ENCODE measurements at regions not wholly inside any gene's neighbourhood (a gene's known extent, or its start where the extent isn't known, plus 50 kb on each side); places are given as distances from the start of the nearest gene placed in this dataset.

DNA sequence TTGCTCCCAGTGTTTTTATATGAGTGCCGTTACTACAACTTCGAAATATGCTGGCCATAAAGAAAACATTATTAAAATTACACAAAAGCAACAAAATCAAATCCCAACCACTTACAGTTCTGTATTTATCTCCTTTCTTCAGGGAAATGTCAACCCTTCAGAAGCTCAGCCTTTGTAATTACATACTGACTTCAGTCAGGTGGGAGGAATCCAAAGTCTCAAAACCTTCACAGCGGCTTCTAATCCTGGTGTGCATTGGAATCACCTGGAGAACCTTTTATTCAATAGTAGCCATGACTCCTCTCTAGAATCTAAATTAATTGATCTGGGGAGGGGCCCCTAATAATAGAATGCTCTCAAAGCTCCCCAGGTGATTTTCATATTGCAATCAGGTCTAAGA is 463.7 kb upstream of the ARHGEF26 start:
- TF ChIP-seq, protein P1, sequence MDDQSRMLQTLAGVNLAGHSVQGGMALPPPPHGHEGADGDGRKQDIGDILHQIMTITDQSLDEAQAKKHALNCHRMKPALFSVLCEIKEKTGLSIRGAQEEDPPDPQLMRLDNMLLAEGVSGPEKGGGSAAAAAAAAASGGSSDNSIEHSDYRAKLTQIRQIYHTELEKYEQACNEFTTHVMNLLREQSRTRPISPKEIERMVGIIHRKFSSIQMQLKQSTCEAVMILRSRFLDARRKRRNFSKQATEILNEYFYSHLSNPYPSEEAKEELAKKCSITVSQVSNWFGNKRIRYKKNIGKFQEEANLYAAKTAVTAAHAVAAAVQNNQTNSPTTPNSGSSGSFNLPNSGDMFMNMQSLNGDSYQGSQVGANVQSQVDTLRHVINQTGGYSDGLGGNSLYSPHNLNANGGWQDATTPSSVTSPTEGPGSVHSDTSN (CRISPR knock-in tag; IDR thresholded peaks at IDR 0.05), result no peak
- TF ChIP-seq ZNF16 (tag by site-specific recombination; IDR thresholded peaks at IDR 0.05; ENCODE audit: low read depth) (no peak), ZNF623 (tag by site-specific recombination; IDR thresholded peaks at IDR 0.05) (no peak), ZNF624 (tag by site-specific recombination; IDR thresholded peaks at IDR 0.05) (no peak), REPIN1 (tag by site-specific recombination; IDR thresholded peaks at IDR 0.05; ENCODE audit: low read depth) (no peak), ZNF266 (tag by site-specific recombination; IDR thresholded peaks at IDR 0.05; ENCODE audit: low read depth) (no peak), ZNF248 (tag by site-specific recombination; IDR thresholded peaks at IDR 0.05) (no peak), KLF10 (tag by site-specific recombination; IDR thresholded peaks at IDR 0.05) (no peak), ZNF707 (tag by site-specific recombination; IDR thresholded peaks at IDR 0.05) (no peak)
- TF ChIP-seq, protein P2, sequence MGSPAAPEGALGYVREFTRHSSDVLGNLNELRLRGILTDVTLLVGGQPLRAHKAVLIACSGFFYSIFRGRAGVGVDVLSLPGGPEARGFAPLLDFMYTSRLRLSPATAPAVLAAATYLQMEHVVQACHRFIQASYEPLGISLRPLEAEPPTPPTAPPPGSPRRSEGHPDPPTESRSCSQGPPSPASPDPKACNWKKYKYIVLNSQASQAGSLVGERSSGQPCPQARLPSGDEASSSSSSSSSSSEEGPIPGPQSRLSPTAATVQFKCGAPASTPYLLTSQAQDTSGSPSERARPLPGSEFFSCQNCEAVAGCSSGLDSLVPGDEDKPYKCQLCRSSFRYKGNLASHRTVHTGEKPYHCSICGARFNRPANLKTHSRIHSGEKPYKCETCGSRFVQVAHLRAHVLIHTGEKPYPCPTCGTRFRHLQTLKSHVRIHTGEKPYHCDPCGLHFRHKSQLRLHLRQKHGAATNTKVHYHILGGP (tag by site-specific recombination; IDR thresholded peaks at IDR 0.05), result no peak
- TF ChIP-seq, protein P3, sequence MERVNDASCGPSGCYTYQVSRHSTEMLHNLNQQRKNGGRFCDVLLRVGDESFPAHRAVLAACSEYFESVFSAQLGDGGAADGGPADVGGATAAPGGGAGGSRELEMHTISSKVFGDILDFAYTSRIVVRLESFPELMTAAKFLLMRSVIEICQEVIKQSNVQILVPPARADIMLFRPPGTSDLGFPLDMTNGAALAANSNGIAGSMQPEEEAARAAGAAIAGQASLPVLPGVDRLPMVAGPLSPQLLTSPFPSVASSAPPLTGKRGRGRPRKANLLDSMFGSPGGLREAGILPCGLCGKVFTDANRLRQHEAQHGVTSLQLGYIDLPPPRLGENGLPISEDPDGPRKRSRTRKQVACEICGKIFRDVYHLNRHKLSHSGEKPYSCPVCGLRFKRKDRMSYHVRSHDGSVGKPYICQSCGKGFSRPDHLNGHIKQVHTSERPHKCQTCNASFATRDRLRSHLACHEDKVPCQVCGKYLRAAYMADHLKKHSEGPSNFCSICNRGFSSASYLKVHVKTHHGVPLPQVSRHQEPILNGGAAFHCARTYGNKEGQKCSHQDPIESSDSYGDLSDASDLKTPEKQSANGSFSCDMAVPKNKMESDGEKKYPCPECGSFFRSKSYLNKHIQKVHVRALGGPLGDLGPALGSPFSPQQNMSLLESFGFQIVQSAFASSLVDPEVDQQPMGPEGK (tag by site-specific recombination; IDR thresholded peaks at IDR 0.05), result no peak
- TF ChIP-seq, protein P4, sequence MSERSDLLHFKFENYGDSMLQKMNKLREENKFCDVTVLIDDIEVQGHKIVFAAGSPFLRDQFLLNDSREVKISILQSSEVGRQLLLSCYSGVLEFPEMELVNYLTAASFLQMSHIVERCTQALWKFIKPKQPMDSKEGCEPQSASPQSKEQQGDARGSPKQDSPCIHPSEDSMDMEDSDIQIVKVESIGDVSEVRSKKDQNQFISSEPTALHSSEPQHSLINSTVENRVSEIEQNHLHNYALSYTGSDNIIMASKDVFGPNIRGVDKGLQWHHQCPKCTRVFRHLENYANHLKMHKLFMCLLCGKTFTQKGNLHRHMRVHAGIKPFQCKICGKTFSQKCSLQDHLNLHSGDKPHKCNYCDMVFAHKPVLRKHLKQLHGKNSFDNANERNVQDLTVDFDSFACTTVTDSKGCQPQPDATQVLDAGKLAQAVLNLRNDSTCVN (tag by site-specific recombination; optimal IDR thresholded peaks at IDR 0.05), result no peak
- TF ChIP-seq, protein P5, sequence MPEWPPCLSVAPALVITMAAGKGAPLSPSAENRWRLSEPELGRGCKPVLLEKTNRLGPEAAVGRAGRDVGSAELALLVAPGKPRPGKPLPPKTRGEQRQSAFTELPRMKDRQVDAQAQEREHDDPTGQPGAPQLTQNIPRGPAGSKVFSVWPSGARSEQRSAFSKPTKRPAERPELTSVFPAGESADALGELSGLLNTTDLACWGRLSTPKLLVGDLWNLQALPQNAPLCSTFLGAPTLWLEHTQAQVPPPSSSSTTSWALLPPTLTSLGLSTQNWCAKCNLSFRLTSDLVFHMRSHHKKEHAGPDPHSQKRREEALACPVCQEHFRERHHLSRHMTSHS (tag by site-specific recombination; IDR thresholded peaks at IDR 0.05), result no peak
- TF ChIP-seq, protein P6, sequence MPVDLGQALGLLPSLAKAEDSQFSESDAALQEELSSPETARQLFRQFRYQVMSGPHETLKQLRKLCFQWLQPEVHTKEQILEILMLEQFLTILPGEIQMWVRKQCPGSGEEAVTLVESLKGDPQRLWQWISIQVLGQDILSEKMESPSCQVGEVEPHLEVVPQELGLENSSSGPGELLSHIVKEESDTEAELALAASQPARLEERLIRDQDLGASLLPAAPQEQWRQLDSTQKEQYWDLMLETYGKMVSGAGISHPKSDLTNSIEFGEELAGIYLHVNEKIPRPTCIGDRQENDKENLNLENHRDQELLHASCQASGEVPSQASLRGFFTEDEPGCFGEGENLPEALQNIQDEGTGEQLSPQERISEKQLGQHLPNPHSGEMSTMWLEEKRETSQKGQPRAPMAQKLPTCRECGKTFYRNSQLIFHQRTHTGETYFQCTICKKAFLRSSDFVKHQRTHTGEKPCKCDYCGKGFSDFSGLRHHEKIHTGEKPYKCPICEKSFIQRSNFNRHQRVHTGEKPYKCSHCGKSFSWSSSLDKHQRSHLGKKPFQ (tag by site-specific recombination; IDR thresholded peaks at IDR 0.05), result no peak
- CTCF ChIA-PET, result no interaction called here
- POLR2A ChIA-PET, result no interaction called here
- Histone ChIP-seq H3K9me3 (ENCODE audit: control insufficient read depth, insufficient read depth, low read depth, low read length) (no peaks in the 10 kb centered on the region), H3K27ac (ENCODE audit: extremely low read depth, low read depth, low read length) (no peak overlapping the region), H3K4me3 (ENCODE audit: low read depth, low read length) (no peak overlapping the region), H3K36me3 (ENCODE audit: control insufficient read depth in 2 of 2, insufficient read depth in 1 of 2, low read length in 2 of 2) (no peaks in the 10 kb centered on the region), H3K4me1 (ENCODE audit: control insufficient read depth, insufficient read depth, low read length) (no peaks in the 10 kb centered on the region)

DNA sequence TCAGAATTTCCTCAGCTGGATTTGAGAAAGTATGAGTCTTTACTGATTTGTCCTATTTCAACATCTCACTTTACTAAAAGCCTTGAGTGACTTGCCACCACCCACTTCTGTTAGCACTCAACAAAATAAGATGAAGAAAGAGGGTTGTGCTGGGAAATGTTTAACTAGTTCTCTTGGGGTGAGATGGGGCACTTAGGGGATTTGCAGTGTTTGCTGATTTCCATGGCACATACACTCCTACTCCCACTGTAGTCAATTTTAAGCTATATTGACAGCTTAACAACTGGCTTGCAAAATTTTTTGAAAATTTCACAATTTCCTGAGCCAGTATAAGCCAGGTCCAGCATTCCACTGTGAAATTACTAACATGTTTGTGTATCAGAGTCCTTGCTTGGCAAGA is 463.1 kb upstream of the ARHGEF26 start:
- ChIA-PET CTCF (no interaction called here), POLR2A (no interaction called here)
- no peak overlapping the region for H3K4me3 ChIP-seq (ENCODE audit: low read depth, low read length)
- H3K9me3 ChIP-seq (ENCODE audit: control insufficient read depth, insufficient read depth, low read depth, low read length), result no peaks in the 10 kb centered on the region
- H3K4me1 ChIP-seq (ENCODE audit: control insufficient read depth, insufficient read depth, low read length), result no peaks in the 10 kb centered on the region
- no peaks in the 10 kb centered on the region for H3K36me3 ChIP-seq (ENCODE audit: control insufficient read depth in 2 of 2, insufficient read depth in 1 of 2, low read length in 2 of 2)
- H3K27ac ChIP-seq (ENCODE audit: extremely low read depth, low read depth, low read length), result no peak overlapping the region
- TF ChIP-seq GFI1B (tag by site-specific recombination; IDR thresholded peaks at IDR 0.05) (no peak), OSR2 (tag by site-specific recombination; IDR thresholded peaks at IDR 0.05) (no peak), ZNF544 (tag by site-specific recombination; IDR thresholded peaks at IDR 0.05) (no peak), ZSCAN23 (tag by site-specific recombination; IDR thresholded peaks at IDR 0.05) (no peak), ZNF776 (tag by site-specific recombination; IDR thresholded peaks at IDR 0.05; ENCODE audit: borderline replicate concordance) (no peak), ZNF350 (tag by site-specific recombination; IDR thresholded peaks at IDR 0.05) (no peak)
- TF ChIP-seq, protein P7, sequence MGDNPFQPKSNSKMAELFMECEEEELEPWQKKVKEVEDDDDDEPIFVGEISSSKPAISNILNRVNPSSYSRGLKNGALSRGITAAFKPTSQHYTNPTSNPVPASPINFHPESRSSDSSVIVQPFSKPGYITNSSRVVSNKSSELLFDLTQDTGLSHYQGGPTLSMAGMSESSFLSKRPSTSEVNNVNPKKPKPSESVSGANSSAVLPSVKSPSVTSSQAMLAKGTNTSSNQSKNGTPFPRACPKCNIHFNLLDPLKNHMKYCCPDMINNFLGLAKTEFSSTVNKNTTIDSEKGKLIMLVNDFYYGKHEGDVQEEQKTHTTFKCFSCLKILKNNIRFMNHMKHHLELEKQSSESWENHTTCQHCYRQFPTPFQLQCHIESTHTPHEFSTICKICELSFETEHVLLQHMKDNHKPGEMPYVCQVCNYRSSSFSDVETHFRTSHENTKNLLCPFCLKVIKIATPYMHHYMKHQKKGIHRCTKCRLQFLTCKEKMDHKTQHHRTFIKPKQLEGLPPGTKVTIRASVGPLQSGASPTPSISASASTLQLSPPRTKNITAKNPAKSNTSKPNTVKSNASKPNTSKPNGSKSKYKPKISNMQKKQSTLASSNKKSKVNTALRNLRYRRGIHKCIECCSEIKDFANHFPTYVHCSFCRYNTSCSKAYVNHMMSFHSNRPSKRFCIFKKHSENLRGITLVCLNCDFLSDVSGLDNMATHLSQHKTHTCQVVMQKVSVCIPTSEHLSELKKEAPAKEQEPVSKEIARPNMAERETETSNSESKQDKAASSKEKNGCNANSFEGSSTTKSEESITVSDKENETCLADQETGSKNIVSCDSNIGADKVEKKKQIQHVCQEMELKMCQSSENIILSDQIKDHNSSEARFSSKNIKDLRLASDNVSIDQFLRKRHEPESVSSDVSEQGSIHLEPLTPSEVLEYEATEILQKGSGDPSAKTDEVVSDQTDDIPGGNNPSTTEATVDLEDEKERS (tag by site-specific recombination; IDR thresholded peaks at IDR 0.05), result no peak
- TF ChIP-seq, protein P8, sequence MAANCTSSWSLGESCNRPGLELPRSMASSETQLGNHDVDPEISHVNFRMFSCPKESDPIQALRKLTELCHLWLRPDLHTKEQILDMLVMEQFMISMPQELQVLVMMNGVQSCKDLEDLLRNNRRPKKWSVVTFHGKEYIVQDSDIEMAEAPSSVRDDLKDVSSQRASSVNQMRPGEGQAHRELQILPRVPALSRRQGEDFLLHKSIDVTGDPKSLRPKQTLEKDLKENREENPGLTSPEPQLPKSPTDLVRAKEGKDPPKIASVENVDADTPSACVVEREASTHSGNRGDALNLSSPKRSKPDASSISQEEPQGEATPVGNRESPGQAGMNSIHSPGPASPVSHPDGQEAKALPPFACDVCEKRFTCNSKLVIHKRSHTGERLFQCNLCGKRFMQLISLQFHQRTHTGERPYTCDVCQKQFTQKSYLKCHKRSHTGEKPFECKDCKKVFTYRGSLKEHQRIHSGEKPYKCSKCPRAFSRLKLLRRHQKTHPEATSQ (tag by site-specific recombination; IDR thresholded peaks at IDR 0.05), result no peak

Measured in HEK293 (cell line).